Activated B cell treated with CpG ODN at 0.5 μM for 24 hours (primary cell): ENCODE measurements at regions not wholly inside any gene's neighbourhood (a gene's known extent, or its start where the extent isn't known, plus 50 kb on each side); places are given as distances from the start of the nearest gene placed in this dataset.

Experiments
- ATAC-seq: fragments of 200-7000 bp; cut with Tn5 transposase; one replicate; pipeline ENCODE4 v1.10.0; 2021; ENCODE audit warnings: low read depth, mild to moderate bottlenecking, moderate library complexity
- CTCF ChIA-PET: fragments of 350-600 bp; sonication (Branson Sonifier 250); formaldehyde crosslinking; loops from one replicate; lab custom pipeline; 2021; ENCODE audit warnings: antibody characterized with exemption; lab: Charles Lee
- POLR2A ChIA-PET: fragments of 350-600 bp; sonication (Branson Sonifier 250); formaldehyde crosslinking; loops from one replicate; lab custom pipeline; 2021; ENCODE audit warnings: antibody characterized with exemption; lab: Charles Lee
- DNase-seq: peaks from one replicate; pipeline ENCODE4 v3.0.0; 2022
- H3K27ac Mint-ChIP-seq: one replicate; pipeline ENCODE4 v1.8.0; 2020; ENCODE audit warnings: mixed read lengths
- H3K27me3 Mint-ChIP-seq: one replicate; pipeline ENCODE4 v1.8.0; 2021; ENCODE audit warnings: mixed read lengths
- H3K36me3 Mint-ChIP-seq: one replicate; pipeline ENCODE4 v1.8.0; 2021; ENCODE audit warnings: low read depth, mixed read lengths
- H3K4me1 Mint-ChIP-seq: one replicate; pipeline ENCODE4 v1.8.0; 2021; ENCODE audit warnings: mixed read lengths
- H3K4me3 Mint-ChIP-seq: one replicate; pipeline ENCODE4 v1.8.0; 2020; ENCODE audit warnings: mild to moderate bottlenecking, mixed read lengths
- H3K9me3 Mint-ChIP-seq: one replicate; pipeline ENCODE4 v1.8.0; 2020; ENCODE audit warnings: mixed read lengths
- CTCF ChIP-seq: fragments of 200-600 bp; IDR thresholded peaks from one replicate; pipeline ENCODE4 v1.8.0; 2022; ENCODE audit warnings: antibody characterized with exemption, mild to moderate bottlenecking
- intact Hi-C: fragments of 100-400 bp; cut with micrococcal nuclease; formaldehyde crosslinking; loops from one replicate; pipeline ENCODE4 v1.15.1; 2024

- no peak for ATAC-seq
- ChIA-PET CTCF (no interaction called here), POLR2A (no interaction called here)
- DNase-seq, result no peak
- intact Hi-C loops, result no loop called here
- no peaks in the 10 kb centered on the region for H3K36me3 Mint-ChIP-seq
- H3K4me1 Mint-ChIP-seq, result no peaks in the 10 kb centered on the region
- TF ChIP-seq CTCF, result no peak
- no peak overlapping the region for H3K27ac Mint-ChIP-seq
- H3K9me3 Mint-ChIP-seq, result peaks cover 7% of the 10 kb centered on the region
- no peaks in the 10 kb centered on the region for H3K27me3 Mint-ChIP-seq
- H3K4me3 Mint-ChIP-seq, result no peak overlapping the region
Measured at GRCh38 chr4:84336964-84337705, 162.0 kb downstream of the NKX6-1 start.

- peaks cover 4% of the 10 kb centered on the region for H3K27me3 Mint-ChIP-seq
- ChIA-PET CTCF (no interaction called here), POLR2A (no interaction called here)
- no peak for TF ChIP-seq CTCF
- DNase-seq (no peak), ATAC-seq (no peak)
- H3K27ac Mint-ChIP-seq, result no peak overlapping the region
- intact Hi-C loops, result no loop called here
- H3K9me3 Mint-ChIP-seq, result peaks cover 16% of the 10 kb centered on the region
- no peaks in the 10 kb centered on the region for H3K36me3 Mint-ChIP-seq
- no peak overlapping the region for H3K4me3 Mint-ChIP-seq
- no peaks in the 10 kb centered on the region for H3K4me1 Mint-ChIP-seq
Measured at GRCh38 chr4:84327526-84327925, 171.6 kb downstream of the NKX6-1 start.

GRCh38 chr4:84325625-84326024 is 173.5 kb downstream of the NKX6-1 start:
- Mint-ChIP-seq H3K27ac (no peak overlapping the region), H3K9me3 (peaks cover 8% of the 10 kb centered on the region), H3K4me1 (no peaks in the 10 kb centered on the region), H3K4me3 (no peak overlapping the region), H3K36me3 (no peaks in the 10 kb centered on the region), H3K27me3 (peaks cover 4% of the 10 kb centered on the region)
- ChIA-PET POLR2A (no interaction called here), CTCF (no interaction called here)
- ATAC-seq, result no peak
- no peak for TF ChIP-seq CTCF
- DNase-seq, result no peak
- intact Hi-C loops, result no loop called here

- CTCF ChIA-PET, result no interaction called here
- no peak for TF ChIP-seq CTCF
- Mint-ChIP-seq H3K4me1 (no peaks in the 10 kb centered on the region), H3K27ac (no peak overlapping the region), H3K9me3 (peaks cover 3% of the 10 kb centered on the region), H3K4me3 (no peak overlapping the region), H3K36me3 (no peaks in the 10 kb centered on the region), H3K27me3 (peaks cover 4% of the 10 kb centered on the region)
- DNase-seq (no peak), ATAC-seq (no peak)
- POLR2A ChIA-PET, result no interaction called here
- intact Hi-C loops, result no loop called here
Measured at GRCh38 chr4:84324303-84325245, 174.5 kb downstream of the NKX6-1 start.

- Mint-ChIP-seq H3K4me1 (no peaks in the 10 kb centered on the region), H3K36me3 (no peaks in the 10 kb centered on the region), H3K27ac (no peak overlapping the region), H3K4me3 (no peak overlapping the region), H3K9me3 (peaks cover 3% of the 10 kb centered on the region), H3K27me3 (peaks cover under 1% of the 10 kb centered on the region)
- no peak for TF ChIP-seq CTCF
- ATAC-seq, result no peak
- ChIA-PET POLR2A (no interaction called here), CTCF (no interaction called here)
- no peak for DNase-seq
- intact Hi-C loops, result no loop called here
Measured at GRCh38 chr4:84319124-84319523, 180.0 kb downstream of the NKX6-1 start.
